ENCODE measurements at regions not wholly inside any gene's neighbourhood (a gene's known extent, or its start where the extent isn't known, plus 50 kb on each side); places are given as distances from the start of the nearest gene placed in this dataset.

DNA sequence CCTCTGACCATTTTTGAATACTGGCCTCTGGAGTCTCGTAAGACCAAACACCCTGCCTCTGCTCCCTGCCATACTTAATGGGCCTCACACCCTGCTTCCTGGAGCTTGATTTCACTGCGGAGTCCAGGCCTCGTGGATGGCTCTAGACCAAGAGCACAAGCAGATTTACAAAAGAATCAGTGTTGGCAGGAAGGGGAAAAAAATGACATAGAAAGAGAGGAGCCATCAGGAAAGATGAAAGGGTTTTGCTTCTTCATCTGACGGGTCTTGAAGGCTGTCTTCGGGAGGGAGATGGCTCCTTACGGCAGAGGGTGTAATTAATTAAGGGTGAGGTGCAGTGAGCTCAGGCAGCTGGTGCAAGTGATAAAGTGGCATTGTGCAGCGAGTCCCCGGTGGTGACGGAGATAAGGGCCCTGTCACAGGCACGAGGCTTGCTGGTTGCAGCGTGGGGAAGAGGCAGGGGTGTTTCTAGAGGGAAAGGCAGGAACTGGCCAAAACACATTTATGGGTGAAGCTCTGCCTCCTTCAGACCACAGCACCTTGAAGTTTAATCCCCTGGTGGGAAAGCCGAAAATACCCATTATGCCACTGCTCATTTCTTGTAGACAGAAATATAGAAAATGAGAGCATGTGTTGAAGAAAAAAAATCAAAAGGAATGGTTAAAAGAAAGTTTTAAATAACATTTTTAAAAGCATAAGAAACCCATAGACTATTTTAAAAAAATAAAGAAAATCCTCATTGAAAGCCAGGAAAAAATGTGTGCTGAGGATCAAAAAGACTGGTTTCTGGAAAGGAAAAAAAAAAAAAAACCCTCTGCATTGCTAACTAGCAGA lies 128.6 kb upstream of the LRFN2 start:
- Histone ChIP-seq H3K36me3 (no peaks in the 10 kb centered on the region), H3K4me2 (peak overlapping the region in 10 of 11 experiments; percentile 8 to 96 (median 88); a peak in 18 of 22 replicates), H3K27me3 (no peaks in the 10 kb centered on the region; a peak in 1 of 22 replicates), H3K4me1 (peaks cover 41 to 100% (median 93%) of the 10 kb centered on the region in 10 experiments), H3K9me3 (replicated peaks in 1 of 11) (no peaks in the 10 kb centered on the region), H3K4me3 (no peak overlapping the region; a peak in 1 of 20 replicates), H3K27ac (peak overlapping the region in 4 of 11 experiments; percentile 4 to 50 (median 27); a peak in 7 of 22 replicates), H3K9ac (peak overlapping the region in 3 of 11 experiments; percentile 21 to 44 (median 31); a peak in 5 of 22 replicates), H4K20me1 (0 out of 22 replicates have a peak, but pooled peaks cover 0 to 9% (median 0%) of the 10 kb centered on the region in 11 experiments)
- TF ChIP-seq Cebpa-rat (IDR thresholded peaks at IDR 0.05) = no peak

DNA sequence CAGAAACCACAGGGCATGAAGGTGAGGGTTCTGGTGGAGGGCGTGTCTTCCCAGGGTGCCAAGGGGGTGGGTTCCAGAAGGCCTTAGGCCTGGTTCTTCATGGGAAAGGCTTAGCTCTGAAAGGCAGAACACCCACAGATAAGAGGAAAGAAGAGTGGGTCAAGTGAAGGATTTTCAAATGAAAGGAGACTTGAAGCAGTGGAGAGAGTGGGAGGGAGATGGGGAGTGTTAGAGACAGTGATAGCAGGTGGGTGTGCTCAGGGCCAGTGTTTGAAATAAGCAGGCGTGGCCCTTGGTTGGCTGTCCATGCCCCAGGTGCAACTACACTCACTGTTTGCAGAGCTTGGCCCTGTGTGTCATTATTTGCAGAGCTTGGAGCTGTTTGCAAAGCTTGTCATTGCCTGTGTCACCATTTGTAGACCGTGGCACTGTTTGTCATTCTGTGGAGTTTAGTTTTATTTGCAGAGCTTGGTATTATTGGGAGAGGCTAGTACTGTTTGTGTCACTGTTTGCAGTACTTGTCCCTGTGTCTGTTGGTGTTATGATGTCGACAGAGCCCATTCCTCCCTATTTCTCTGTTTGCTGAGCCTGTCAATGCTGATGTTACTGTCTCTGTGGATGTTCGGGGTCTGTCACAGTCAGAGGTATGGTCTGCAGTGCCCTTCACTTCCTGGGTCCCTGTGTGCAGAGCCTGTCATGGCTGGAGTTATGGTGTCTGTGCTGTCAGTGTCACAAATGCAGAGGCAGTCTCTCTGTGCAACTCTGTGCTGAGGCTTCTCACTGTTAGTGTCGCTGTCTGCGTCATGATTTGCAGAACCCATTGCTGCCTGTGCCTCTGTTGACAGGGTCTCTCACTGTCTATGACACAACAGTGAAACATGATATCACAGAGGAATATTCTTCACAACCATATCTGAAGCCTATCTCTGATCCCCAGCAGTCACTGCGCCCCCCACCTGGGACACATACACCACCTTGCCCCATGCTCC lies 127.7 kb upstream of the LRFN2 start:
- H3K4me1 ChIP-seq = peaks cover 40 to 100% (median 93%) of the 10 kb centered on the region in 10 experiments
- peak overlapping the region in 4 of 11 experiments; percentile 15 to 89 (median 27); a peak in 7 of 22 replicates for H3K27ac ChIP-seq
- H3K4me3 ChIP-seq = no peak overlapping the region
- no peaks in the 10 kb centered on the region for H3K9me3 ChIP-seq (replicated peaks in 1 of 11)
- H3K9ac ChIP-seq = peak overlapping the region in 2 of 11 experiments; percentile 44 to 47; a peak in 2 of 22 replicates
- peak overlapping the region in 10 of 11 experiments; percentile 8 to 96 (median 88); a peak in 18 of 22 replicates for H3K4me2 ChIP-seq
- 0 out of 22 replicates have a peak, but pooled peaks cover 0 to 9% (median 0%) of the 10 kb centered on the region in 11 experiments for H4K20me1 ChIP-seq
- TF ChIP-seq Cebpa-rat (IDR thresholded peaks at IDR 0.05) = no peak
- H3K27me3 ChIP-seq = no peaks in the 10 kb centered on the region; a peak in 1 of 22 replicates
- H3K36me3 ChIP-seq = no peaks in the 10 kb centered on the region

DNA sequence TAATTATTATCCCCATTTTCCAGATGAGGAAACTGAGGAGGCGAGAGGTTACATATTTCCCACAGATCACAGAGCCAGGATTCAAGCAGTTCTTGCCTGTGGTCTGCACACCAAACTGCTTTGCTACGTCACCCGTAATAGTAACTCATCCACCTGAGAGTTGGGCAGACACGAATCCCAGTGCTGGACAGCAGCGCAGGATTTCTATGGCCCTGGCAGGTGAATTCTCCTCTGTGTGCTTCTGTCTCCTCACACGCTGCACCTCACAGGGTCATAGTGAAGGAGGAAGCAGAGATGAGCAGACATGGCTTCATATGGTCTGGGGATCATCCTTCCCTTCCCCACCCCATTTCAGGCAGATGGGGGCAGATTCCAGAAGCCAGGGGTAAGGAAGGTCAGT lies 127.0 kb upstream of the LRFN2 start:
- no peak for TF ChIP-seq Cebpa-rat (IDR thresholded peaks at IDR 0.05)

DNA sequence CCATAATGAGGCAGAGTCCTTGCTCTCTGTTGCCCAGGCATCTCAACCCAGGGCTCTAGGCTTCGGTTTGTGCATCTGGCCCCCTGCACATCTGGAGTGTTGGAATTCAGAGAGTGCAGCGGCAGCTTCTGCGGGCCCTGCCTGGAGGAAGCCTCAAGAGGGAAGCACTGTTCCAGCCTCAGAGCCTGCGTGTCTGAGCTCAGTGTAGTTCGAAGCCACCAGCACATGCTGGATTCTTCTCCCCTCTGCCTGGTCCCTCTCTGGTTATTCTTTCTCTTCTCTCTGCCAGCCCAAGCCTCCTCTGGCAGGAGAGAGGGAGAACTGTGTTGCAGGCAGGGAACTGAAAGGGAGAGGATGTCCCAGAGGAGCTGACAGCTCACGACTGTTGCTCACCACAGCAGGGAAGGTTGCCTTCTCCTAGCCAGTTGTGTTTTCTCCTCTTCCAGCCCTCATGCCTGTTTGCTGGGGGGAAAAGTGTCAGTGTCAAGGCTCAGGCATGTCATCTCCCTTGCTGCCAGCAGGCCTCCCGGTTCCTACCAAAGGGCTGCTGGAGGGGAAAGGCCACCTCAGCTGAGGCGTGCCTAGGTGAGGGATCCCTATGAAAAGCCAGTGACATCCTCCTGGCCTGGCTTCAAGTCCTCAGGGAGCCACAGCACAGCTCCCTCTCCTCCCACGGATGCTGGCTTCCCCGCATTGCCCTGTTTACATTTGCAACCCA lies 126.0 kb upstream of the LRFN2 start:
- TF ChIP-seq Cebpa-rat (IDR thresholded peaks at IDR 0.05) = no peak
- Histone ChIP-seq H3K27me3 (no peaks in the 10 kb centered on the region; a peak in 1 of 22 replicates), H3K9me3 (replicated peaks in 1 of 11) (peaks cover 0 to 6% (median 0%) of the 10 kb centered on the region in 11 experiments; a peak in 1 of 22 replicates), H3K4me3 (no peak overlapping the region; a peak in 1 of 20 replicates), H3K36me3 (no peaks in the 10 kb centered on the region), H3K9ac (peak overlapping the region in 4 of 11 experiments; percentile 32 to 48 (median 44); a peak in 8 of 22 replicates), H4K20me1 (0 out of 22 replicates have a peak, but pooled peaks cover 0 to 9% (median 0%) of the 10 kb centered on the region in 11 experiments), H3K27ac (peak overlapping the region in 6 of 11 experiments; percentile 7 to 89 (median 60); a peak in 10 of 22 replicates), H3K4me1 (peaks cover 28 to 100% (median 94%) of the 10 kb centered on the region in 10 experiments), H3K4me2 (peak overlapping the region; percentile 19 to 96 (median 86))

More for the DNA sequence above, 127.0 kb upstream of the LRFN2 start:
- Histone ChIP-seq H4K20me1 (0 out of 22 replicates have a peak, but pooled peaks cover 0 to 9% (median 0%) of the 10 kb centered on the region in 11 experiments), H3K4me2 (peak overlapping the region in 9 of 11 experiments; percentile 65 to 96 (median 89); a peak in 18 of 22 replicates), H3K4me3 (no peak overlapping the region), H3K27ac (peak overlapping the region in 3 of 11 experiments; percentile 15 to 89 (median 81); a peak in 4 of 22 replicates), H3K9ac (peak overlapping the region in 2 of 11 experiments; percentile 32 to 47; a peak in 2 of 22 replicates), H3K4me1 (peaks cover 32 to 100% (median 93%) of the 10 kb centered on the region in 10 experiments), H3K36me3 (no peaks in the 10 kb centered on the region), H3K27me3 (no peaks in the 10 kb centered on the region; a peak in 1 of 22 replicates), H3K9me3 (replicated peaks in 1 of 11) (peaks cover 0 to 6% (median 0%) of the 10 kb centered on the region in 11 experiments; a peak in 1 of 22 replicates)

DNA sequence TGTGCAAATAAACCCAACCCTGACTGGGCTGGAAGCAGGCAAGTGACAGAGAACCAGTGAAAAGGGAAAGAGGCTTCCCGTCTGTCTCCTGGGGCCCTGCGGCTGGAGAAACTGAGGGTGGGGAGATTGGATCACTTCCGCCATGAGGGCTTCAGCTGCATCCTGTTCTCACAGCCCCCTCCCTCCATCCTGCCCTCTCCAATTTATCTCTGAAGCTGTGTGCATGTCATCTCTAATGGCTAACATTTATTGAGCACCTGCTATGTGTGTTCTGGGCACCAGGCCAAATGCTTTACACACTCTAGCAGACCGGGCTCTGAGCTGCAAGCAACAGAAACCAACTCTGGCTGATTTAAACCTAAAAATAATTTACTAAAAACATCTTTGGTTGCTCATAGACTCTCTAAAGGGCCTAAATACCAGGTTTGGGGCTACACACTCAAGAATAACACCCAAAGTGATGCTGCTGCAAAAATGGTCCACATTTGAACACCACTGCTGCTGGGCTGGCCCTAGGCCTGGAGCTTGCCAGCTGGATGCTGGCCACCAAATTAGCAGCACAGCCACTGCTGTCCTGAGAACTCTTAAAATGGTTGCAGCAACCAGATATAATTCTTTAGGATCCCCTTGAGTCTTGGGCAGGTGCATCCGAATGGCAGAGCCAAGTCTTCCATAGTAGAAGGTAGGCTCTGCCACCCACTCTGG lies 123.6 kb upstream of the LRFN2 start:
- Histone ChIP-seq H3K9ac (peak overlapping the region in 6 of 11 experiments; percentile 5 to 74 (median 63); a peak in 11 of 22 replicates), H3K36me3 (no peaks in the 10 kb centered on the region), H4K20me1 (0 out of 22 replicates have a peak, but pooled peaks cover 0 to 9% (median 0%) of the 10 kb centered on the region in 11 experiments), H3K4me3 (peak overlapping the region in 5 of 10 experiments; percentile 1 to 48 (median 14); a peak in 5 of 20 replicates), H3K27me3 (no peaks in the 10 kb centered on the region; a peak in 1 of 22 replicates), H3K9me3 (replicated peaks in 1 of 11) (peaks cover 0 to 6% (median 0%) of the 10 kb centered on the region in 11 experiments; a peak in 2 of 22 replicates), H3K4me2 (peak overlapping the region; percentile 33 to 96 (median 86)), H3K27ac (peak overlapping the region in 8 of 11 experiments; percentile 12 to 89 (median 68); a peak in 14 of 22 replicates), H3K4me1 (peaks cover 26 to 100% (median 100%) of the 10 kb centered on the region in 10 experiments)
- no peak for TF ChIP-seq Cebpa-rat (IDR thresholded peaks at IDR 0.05)

DNA sequence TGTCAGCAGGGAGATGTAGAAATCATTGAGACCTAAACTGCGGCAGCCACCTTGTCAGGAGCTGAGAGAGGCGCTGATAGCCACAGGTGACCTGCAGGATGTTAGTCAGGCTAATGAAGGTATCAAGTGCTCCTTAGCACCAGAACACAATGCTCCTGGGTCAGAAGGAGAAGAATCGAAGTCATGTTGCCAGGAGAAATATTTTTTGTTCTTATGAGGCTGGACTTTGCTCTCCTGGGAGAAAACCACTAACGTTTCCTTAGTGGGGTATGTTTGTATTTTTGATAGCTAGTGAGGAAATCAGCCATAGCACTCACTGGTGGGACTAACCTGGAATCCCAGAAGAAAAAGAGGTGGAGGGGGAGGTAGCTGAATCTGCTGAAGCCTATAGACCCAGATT lies 120.9 kb upstream of the LRFN2 start:
- TF ChIP-seq Cebpa-rat (IDR thresholded peaks at IDR 0.05) = no peak
- H3K27me3 ChIP-seq = peaks cover 0 to 15% (median 0%) of the 10 kb centered on the region in 11 experiments; a peak in 4 of 22 replicates
- peak overlapping the region in 9 of 11 experiments; percentile 65 to 96 (median 89); a peak in 18 of 22 replicates for H3K4me2 ChIP-seq
- H3K36me3 ChIP-seq = no peaks in the 10 kb centered on the region
- H3K27ac ChIP-seq = peak overlapping the region in 8 of 11 experiments; percentile 8 to 89 (median 68); a peak in 12 of 22 replicates
- peak overlapping the region in 6 of 11 experiments; percentile 17 to 74 (median 63); a peak in 10 of 22 replicates for H3K9ac ChIP-seq
- 0 out of 22 replicates have a peak, but pooled peaks cover 0 to under 1% (median 0%) of the 10 kb centered on the region in 11 experiments for H4K20me1 ChIP-seq
- peaks cover 0 to 6% (median 0%) of the 10 kb centered on the region in 11 experiments; a peak in 2 of 22 replicates for H3K9me3 ChIP-seq (replicated peaks in 1 of 11)
- peak overlapping the region in 3 of 10 experiments; percentile 20 to 29 (median 26); a peak in 4 of 20 replicates for H3K4me3 ChIP-seq
- H3K4me1 ChIP-seq = peaks cover 13 to 100% (median 100%) of the 10 kb centered on the region in 10 experiments

Measured in BLaER1 treated with 17β-estradiol and CSF1 and Interleukin-3, amounts not matched to agents 10 nM and 100 nM (cell line).